Natural killer cell (primary cell): ENCODE measurements at regions not wholly inside any gene's neighbourhood (a gene's known extent, or its start where the extent isn't known, plus 50 kb on each side); places are given as distances from the start of the nearest gene placed in this dataset.

Experiments
- ATAC-seq, 3 donors: fragments of 150-1000 bp in 2 of 3; fragments of 200-7000 bp in 1 of 3; cut with Tn5 transposase; 1 replicate in 1 of 3; 2 replicates in 2 of 3; pipeline ENCODE4 v1.10.0; 2021; ENCODE audit warnings: mild to moderate bottlenecking in 2 of 3, moderate library complexity in 2 of 3
- DNase-seq, 2 donors: peaks; one replicate each; pipeline versions ENCODE4 v3.0.0 to v3.0.0-alpha.2; 2013 to 2021; ENCODE audit warnings: mixed read lengths in 1 of 2
- H3K27ac ChIP-seq: one replicate; pipeline ENCODE4 v1.5.1; 2013; ENCODE audit warnings: mild to moderate bottlenecking, low read length
- H3K27me3 ChIP-seq: one replicate; pipeline ENCODE4 v1.6.1; 2013; ENCODE audit warnings: low read length; ENCODE audit not compliant: control insufficient read depth, insufficient read depth
- H3K36me3 ChIP-seq: one replicate; pipeline ENCODE4 v1.6.1; 2013; ENCODE audit warnings: low read length; ENCODE audit not compliant: control insufficient read depth, insufficient read depth
- H3K4me1 ChIP-seq: one replicate; pipeline ENCODE4 v1.6.1; 2013; ENCODE audit warnings: low read length; ENCODE audit not compliant: control insufficient read depth, insufficient read depth
- H3K4me3 ChIP-seq: one replicate; pipeline ENCODE4 v1.5.1; 2013; ENCODE audit warnings: low read length
- H3K9me3 ChIP-seq: one replicate; pipeline ENCODE4 v1.6.1; 2013; ENCODE audit warnings: low read length; ENCODE audit not compliant: control insufficient read depth, insufficient read depth
- H3K27ac Mint-ChIP-seq, 2 donors: one replicate each; pipeline ENCODE4 v1.8.0; 2022; ENCODE audit warnings: mild to moderate bottlenecking in 2 of 2, mixed read lengths in 2 of 2, moderate library complexity in 1 of 2
- H3K27me3 Mint-ChIP-seq, 2 donors: one replicate each; pipeline ENCODE4 v1.8.0; 2022; ENCODE audit warnings: low read depth in 2 of 2, mixed read lengths in 2 of 2
- H3K36me3 Mint-ChIP-seq: one replicate; pipeline ENCODE4 v1.8.0; 2022; ENCODE audit warnings: mixed read lengths
- H3K4me1 Mint-ChIP-seq, 2 donors: one replicate each; pipeline ENCODE4 v1.8.0; 2022; ENCODE audit warnings: mixed read lengths in 2 of 2
- H3K4me3 Mint-ChIP-seq: one replicate; pipeline ENCODE4 v1.8.0; 2022; ENCODE audit warnings: mild to moderate bottlenecking, moderate library complexity, mixed read lengths
- H3K9me3 Mint-ChIP-seq, 2 donors: one replicate each; pipeline ENCODE4 v1.8.0; 2022; ENCODE audit warnings: mixed read lengths in 2 of 2
- WGBS: methylation state at CpG from one replicate; pipeline ENCODE4 v1.1.7; 2013; ENCODE audit warnings: missing lambda C conversion rate; ENCODE audit not compliant: insufficient coverage; 5-methylcytosine and 5-hydroxymethylcytosine counted together
- intact Hi-C: fragments of 100-400 bp; cut with micrococcal nuclease; formaldehyde crosslinking; loops from one replicate; pipeline ENCODE4 v1.14.2; 2022
- TF ChIP-seq, protein P1 (sequence below): fragments of 200-600 bp; IDR thresholded peaks from one replicate; pipeline ENCODE4 v1.8.0; 2022; ENCODE audit warnings: antibody characterized with exemption

DNA sequence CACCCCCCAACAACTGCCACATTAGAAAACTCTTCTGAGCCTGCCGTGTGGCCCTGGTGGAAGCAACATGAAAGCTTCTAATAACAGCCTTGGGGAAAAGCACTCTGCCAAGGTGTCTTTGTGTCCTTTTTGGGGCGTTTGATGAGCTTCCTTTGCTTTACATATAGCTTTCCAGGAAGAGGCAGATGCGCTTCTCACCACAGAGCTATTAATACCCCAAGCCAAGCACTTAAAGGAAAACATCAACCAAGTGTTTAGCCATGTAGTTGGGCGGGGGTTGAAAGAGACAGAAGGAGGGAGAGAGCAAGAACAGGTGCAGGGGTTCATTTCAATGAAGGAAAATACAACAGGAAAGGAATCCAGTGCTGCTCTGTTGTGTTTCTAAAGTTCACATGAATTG is 176.1 kb downstream of the VAPA start:
- H3K27ac ChIP-seq: no peak overlapping the region
- no peak for ATAC-seq
- no peaks in the 10 kb centered on the region for H3K27me3 ChIP-seq
- Mint-ChIP-seq H3K27me3 (peaks cover 4 to 5% of the 10 kb centered on the region in 2 donors), H3K4me1 (no peaks in the 10 kb centered on the region), H3K27ac (no peak overlapping the region), H3K36me3 (no peaks in the 10 kb centered on the region), H3K9me3 (no peaks in the 10 kb centered on the region), H3K4me3 (no peak overlapping the region)
- H3K9me3 ChIP-seq: no peaks in the 10 kb centered on the region
- no peak overlapping the region for H3K4me3 ChIP-seq
- H3K4me1 ChIP-seq: no peaks in the 10 kb centered on the region
- intact Hi-C loops: no loop called here
- no peak for DNase-seq
- H3K36me3 ChIP-seq: no peaks in the 10 kb centered on the region
- 15% methylated on average over 3 of the region's 4 CpGs for WGBS
- TF ChIP-seq, protein P1, sequence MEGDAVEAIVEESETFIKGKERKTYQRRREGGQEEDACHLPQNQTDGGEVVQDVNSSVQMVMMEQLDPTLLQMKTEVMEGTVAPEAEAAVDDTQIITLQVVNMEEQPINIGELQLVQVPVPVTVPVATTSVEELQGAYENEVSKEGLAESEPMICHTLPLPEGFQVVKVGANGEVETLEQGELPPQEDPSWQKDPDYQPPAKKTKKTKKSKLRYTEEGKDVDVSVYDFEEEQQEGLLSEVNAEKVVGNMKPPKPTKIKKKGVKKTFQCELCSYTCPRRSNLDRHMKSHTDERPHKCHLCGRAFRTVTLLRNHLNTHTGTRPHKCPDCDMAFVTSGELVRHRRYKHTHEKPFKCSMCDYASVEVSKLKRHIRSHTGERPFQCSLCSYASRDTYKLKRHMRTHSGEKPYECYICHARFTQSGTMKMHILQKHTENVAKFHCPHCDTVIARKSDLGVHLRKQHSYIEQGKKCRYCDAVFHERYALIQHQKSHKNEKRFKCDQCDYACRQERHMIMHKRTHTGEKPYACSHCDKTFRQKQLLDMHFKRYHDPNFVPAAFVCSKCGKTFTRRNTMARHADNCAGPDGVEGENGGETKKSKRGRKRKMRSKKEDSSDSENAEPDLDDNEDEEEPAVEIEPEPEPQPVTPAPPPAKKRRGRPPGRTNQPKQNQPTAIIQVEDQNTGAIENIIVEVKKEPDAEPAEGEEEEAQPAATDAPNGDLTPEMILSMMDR: no peak

DNA sequence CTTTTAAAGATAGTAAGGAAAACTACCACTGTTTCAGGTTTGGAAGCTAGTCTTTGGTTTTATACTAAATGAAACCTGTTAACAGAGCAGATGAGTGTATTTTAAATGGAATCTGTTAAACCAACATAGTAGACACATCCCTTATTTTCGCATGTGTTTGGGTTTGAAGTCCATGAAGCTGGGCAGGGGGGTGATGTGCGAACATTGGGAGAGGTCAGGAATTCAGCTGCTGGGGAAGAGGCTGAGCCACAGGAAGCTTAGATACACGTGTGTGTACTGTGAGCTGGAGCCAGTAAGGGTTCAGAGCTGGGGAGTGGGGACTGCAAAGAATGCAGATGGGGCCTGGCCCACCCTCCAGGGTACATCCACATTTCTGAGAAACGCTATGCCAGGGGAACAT is 176.9 kb downstream of the VAPA start:
- Histone ChIP-seq H3K4me3 (no peak overlapping the region), H3K27ac (no peak overlapping the region), H3K9me3 (no peaks in the 10 kb centered on the region), H3K36me3 (no peaks in the 10 kb centered on the region), H3K27me3 (no peaks in the 10 kb centered on the region), H3K4me1 (no peaks in the 10 kb centered on the region)
- Mint-ChIP-seq H3K27ac (no peak overlapping the region), H3K9me3 (no peaks in the 10 kb centered on the region), H3K27me3 (peaks cover 4 to 5% of the 10 kb centered on the region in 2 donors), H3K4me3 (no peak overlapping the region), H3K4me1 (no peaks in the 10 kb centered on the region), H3K36me3 (no peaks in the 10 kb centered on the region)
- ATAC-seq (no peak), DNase-seq (no peak)
- TF ChIP-seq, protein P1: no peak
- intact Hi-C loops: no loop called here
- 63% methylated on average over 4 of the region's 4 CpGs for WGBS

DNA sequence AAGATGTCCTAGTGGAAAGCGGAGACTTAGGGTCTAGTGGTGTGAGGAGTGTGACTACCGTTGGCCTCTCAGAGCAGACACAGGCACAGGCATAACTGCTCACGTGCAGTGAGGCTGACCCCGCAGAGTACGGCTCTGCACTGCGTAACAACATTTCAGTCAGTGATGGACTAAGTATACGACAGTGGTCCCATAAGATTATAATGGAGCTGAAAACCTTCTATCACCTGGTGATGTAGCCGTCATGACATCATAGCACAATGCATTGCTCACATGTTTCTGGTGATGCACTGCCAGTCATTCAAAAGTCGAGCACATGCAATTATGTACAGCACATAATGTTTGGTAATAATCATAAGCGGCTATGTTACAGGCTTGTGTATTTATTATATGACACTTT is 179.6 kb downstream of the VAPA start:
- Mint-ChIP-seq H3K9me3 (no peaks in the 10 kb centered on the region), H3K36me3 (no peaks in the 10 kb centered on the region), H3K4me1 (no peaks in the 10 kb centered on the region), H3K27ac (no peak overlapping the region), H3K27me3 (no peaks in the 10 kb centered on the region), H3K4me3 (no peak overlapping the region)
- TF ChIP-seq, protein P1: no peak
- no peak for DNase-seq
- Histone ChIP-seq H3K27ac (no peak overlapping the region), H3K9me3 (no peaks in the 10 kb centered on the region), H3K4me3 (no peak overlapping the region), H3K4me1 (no peaks in the 10 kb centered on the region), H3K36me3 (no peaks in the 10 kb centered on the region), H3K27me3 (no peaks in the 10 kb centered on the region)
- no peak for ATAC-seq
- 95% methylated on average over 9 of the region's 10 CpGs for WGBS
- intact Hi-C loops: no loop called here

DNA sequence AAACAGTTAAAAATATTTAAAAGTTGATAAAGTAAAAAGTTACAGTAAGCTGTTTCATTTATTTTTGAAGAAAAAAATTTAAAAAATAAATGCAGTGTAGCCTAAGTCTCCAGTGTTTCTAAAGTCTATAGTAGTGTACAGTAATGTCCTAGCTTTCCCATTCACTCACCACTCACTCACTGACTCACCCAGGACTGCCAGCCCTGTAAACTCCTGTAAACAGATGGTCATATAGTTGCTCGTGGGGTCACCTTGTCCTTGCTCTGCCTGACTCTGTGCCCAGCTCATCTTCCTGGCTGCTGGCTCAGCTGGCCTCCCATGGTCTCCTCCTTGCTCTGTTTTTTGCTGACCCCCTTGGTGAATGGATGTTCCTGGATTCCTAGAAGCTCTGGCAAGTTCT is 180.3 kb downstream of the VAPA start:
- TF ChIP-seq, protein P1: no peak
- Mint-ChIP-seq H3K9me3 (no peaks in the 10 kb centered on the region), H3K27me3 (no peaks in the 10 kb centered on the region), H3K27ac (no peak overlapping the region), H3K36me3 (no peaks in the 10 kb centered on the region), H3K4me1 (no peaks in the 10 kb centered on the region), H3K4me3 (no peak overlapping the region)
- WGBS: 90% methylated on average over 1 of the region's 1 CpG
- Histone ChIP-seq H3K27ac (no peak overlapping the region), H3K27me3 (no peaks in the 10 kb centered on the region), H3K4me3 (no peak overlapping the region), H3K4me1 (no peaks in the 10 kb centered on the region), H3K9me3 (no peaks in the 10 kb centered on the region), H3K36me3 (no peaks in the 10 kb centered on the region)
- ATAC-seq: no peak
- intact Hi-C loops: no loop called here
- no peak for DNase-seq
